LNCaP clone FGC (cell line): ENCODE measurements at regions not wholly inside any gene's neighbourhood (a gene's known extent, or its start where the extent isn't known, plus 50 kb on each side); places are given as distances from the start of the nearest gene placed in this dataset.

Experiments used
- DNase-seq: peaks from one replicate; pipeline ENCODE4 v3.0.0-alpha.2; 2011; ENCODE audit warnings: low read depth
- H3K4me3 ChIP-seq: 2 replicates; pipeline ENCODE4 v1.5.1; 2011; ENCODE audit warnings: mild to moderate bottlenecking, low read depth, low read length, control low read depth
- TF ChIP-seq, protein P1 (sequence below): IDR thresholded peaks from 2 replicates; pipeline ENCODE4 v1.5.1; 2012; ENCODE audit warnings: mild to moderate bottlenecking; ENCODE audit not compliant: control insufficient read depth, insufficient read depth; ENCODE audit errors: extremely low read depth

DNA sequence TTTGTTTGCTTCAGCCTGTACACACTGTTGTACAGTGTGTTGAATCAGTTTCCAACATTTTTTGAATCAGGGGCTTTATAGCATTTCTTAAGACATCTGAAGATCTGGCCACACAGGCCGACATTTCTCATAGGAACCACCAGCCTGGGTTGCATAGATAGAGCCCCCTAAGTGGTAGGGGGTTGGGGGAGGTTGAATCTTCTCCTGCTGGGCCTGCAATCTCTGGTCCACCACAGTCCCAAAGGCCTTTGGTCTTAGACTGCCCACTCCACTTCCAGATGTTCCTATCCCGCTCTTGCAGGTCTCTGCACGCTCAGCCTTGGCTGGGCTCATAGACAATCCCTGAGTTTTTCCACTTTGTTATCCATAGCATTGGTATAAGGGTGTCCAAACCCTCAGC lies 75.4 kb upstream of the HABP2 start:
- no peak for DNase-seq
- TF ChIP-seq, protein P1, sequence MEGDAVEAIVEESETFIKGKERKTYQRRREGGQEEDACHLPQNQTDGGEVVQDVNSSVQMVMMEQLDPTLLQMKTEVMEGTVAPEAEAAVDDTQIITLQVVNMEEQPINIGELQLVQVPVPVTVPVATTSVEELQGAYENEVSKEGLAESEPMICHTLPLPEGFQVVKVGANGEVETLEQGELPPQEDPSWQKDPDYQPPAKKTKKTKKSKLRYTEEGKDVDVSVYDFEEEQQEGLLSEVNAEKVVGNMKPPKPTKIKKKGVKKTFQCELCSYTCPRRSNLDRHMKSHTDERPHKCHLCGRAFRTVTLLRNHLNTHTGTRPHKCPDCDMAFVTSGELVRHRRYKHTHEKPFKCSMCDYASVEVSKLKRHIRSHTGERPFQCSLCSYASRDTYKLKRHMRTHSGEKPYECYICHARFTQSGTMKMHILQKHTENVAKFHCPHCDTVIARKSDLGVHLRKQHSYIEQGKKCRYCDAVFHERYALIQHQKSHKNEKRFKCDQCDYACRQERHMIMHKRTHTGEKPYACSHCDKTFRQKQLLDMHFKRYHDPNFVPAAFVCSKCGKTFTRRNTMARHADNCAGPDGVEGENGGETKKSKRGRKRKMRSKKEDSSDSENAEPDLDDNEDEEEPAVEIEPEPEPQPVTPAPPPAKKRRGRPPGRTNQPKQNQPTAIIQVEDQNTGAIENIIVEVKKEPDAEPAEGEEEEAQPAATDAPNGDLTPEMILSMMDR: no peak
- no peak overlapping the region for H3K4me3 ChIP-seq

- DNase-seq: no peak
- H3K4me3 ChIP-seq: no peak overlapping the region
- TF ChIP-seq, protein P1: no peak
These were observed 73.3 kb upstream of the HABP2 start for GRCh38 chr10:113479346-113480080.

DNA sequence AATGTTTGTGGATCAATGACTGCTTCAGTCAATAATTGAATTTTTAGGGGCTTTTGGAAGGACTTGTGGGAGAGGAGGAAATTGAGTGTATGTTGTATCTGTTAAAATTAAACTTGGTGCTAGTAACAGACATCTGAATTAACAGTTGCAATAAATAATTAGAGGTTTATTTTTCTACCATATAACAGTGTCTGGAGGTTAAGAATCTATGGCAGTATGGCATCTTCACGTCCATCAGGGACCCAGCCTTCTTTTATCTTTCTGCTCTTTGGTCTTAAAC lies 72.8 kb upstream of the HABP2 start:
- TF ChIP-seq, protein P1: no peak
- no peak for DNase-seq
- H3K4me3 ChIP-seq: no peak overlapping the region

DNA sequence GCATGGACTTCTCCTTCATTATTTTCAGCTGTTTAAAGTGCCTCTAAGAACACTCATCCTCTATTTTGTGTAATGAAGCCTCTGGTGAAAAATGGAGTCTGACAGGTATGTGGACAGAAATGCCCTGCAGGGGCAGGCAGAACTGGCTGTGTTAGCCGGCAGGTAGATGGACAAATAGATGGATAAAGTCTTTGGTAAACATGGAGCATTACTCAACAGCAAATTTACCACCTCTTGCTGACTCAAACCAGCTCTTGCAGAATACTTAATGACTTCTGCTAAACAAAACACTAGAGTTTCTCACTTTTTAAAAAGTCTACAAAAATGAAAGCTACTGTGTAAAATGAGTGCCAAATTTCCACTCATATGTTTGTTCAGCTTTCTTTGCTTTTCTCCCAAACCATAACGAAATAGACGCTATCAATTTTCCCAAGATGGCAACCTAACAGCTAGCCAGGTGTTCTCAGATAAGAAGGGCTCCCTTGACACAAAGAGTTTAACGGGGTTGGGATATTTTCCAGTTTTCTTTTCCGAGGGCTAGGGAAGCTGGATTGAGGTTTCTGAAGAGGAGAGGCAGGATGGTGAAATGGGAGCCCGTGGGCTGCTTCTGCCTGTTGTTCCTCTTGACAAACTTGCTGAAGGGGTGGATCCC lies 71.9 kb upstream of the HABP2 start:
- no peak for DNase-seq
- no peak overlapping the region for H3K4me3 ChIP-seq
- TF ChIP-seq, protein P1: no peak

- no peak overlapping the region for H3K4me3 ChIP-seq
- no peak for DNase-seq
- TF ChIP-seq, protein P1: no peak
These were observed 68.4 kb upstream of the HABP2 start for GRCh38 chr10:113484487-113484886.

DNA sequence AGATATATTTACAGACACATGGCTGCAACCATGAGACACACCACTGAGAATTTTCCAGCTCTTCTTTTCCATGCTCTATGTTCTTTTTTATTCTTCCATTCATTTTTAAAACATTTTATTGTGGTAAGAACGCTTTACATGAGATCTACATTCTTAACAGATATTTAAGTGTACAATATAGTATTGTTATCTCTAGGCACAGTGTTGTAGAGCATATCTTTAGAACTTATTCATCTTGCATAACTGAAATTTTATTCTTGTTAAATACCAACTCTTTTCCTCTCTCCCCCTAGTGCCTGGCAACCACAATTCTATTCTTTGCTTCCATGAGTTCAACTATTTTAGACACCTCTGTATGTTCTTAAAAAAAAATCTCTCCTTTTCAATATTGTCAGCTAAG lies 67.1 kb upstream of the HABP2 start:
- TF ChIP-seq, protein P1: no peak
- no peak overlapping the region for H3K4me3 ChIP-seq
- no peak for DNase-seq

GRCh38 chr10:113486531-113486930 lies 66.3 kb upstream of the HABP2 start:
- TF ChIP-seq, protein P1: no peak
- H3K4me3 ChIP-seq: no peak overlapping the region

More at GRCh38 chr10:113486531-113486930, 66.3 kb upstream of the HABP2 start:
- peak; percentile 53 for DNase-seq
